ENCODE measurements at regions not wholly inside any gene's neighbourhood (a gene's known extent, or its start where the extent isn't known, plus 50 kb on each side); places are given as distances from the start of the nearest gene placed in this dataset.
"Not testable (repeated sequence)": the region's sequence is repeated elsewhere in the genome, so short reads cannot be mapped to it uniquely, and the experiment has no call there.

DNA sequence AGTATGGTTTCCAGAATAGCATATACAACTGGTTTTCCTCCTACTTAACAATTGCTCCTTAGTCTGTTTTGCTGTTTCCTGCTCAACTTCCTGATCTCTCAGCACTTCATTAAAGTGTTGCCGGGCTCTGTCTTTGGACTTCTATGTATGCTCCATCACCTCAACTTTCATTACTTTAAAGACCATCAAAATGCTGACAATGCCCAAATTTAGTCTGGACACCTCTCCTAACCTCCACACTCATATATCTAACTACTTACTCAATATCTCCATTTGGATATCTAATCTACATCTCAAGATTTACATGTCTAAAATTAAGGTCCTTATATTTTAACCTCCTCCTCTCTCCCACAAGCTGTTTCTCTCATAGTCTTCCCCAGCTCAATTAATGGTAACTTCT is 54.4 kb upstream of the LGR5 start:
- DNase-seq = no peak

- DNase-seq = not testable (repeated sequence)
Measured at GRCh38 chr12:71376711-71377355, 62.8 kb upstream of the LGR5 start.

- DNase-seq = no peak
Measured at GRCh38 chr12:71371122-71371521, 68.5 kb upstream of the LGR5 start.

DNA sequence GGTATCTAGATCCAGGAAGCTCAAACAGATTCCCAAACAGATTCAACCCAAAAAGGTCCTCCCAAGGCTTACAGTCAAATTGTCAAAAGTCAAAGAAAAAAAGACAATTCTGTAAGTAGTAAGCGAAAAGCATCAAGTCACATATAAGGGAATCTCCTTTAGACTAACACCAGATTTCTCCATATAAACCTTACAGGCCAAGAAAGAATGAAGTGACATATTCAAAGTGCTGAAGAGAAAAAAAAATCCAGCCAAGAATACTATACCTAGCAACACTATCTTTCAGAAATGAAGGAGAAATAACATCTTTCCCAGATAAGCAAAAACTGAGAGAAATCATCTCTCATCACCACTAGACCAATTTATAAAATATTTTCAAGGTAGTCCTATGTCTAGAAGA is 79.6 kb upstream of the LGR5 start:
- no peak for DNase-seq

DNA sequence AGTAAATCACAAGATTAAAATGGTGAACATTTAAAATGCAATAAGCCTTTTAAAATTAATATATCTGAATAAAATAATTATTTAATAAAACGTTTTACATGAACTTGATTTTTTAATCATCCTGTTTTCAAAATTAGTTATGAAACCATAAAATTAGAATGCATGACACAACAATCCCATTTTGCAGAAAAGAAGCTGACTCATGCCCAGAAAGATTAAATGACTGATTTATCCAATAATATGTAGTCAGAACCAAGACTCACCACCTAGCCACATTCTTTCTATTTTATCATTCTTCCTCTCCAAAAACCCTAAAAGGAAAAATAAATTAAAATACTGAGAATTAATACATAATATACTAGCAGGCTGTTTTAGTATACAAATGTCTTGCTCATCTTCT is 83.0 kb upstream of the LGR5 start:
- DNase-seq = no peak

DNA sequence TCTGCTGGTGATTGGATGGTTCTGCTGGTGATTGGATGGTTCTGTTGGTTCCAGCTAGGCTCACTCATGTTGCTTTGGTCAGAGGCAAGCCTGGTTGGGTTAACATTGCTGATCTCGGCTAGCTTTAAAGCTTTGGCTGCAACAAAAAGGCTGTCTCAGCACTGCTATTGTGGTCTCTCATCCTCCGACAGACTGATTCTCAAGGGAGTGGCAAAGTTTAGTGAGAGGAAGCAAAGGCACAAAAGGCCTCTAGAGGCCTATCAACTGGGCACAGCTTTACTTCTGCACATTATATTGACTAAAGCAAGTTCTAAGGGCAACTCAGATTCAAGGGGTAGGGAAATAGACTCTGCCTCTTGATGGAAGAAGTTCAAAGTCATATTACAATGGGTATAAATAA is 84.7 kb upstream of the LGR5 start:
- DNase-seq = no peak

GRCh38 chr12:71353607-71354006 is 86.0 kb upstream of the LGR5 start:
- DNase-seq = no peak

- no peak for DNase-seq
Measured at GRCh38 chr12:71349950-71350349, 89.6 kb upstream of the LGR5 start.

- DNase-seq = no peak
Measured at GRCh38 chr12:71338933-71339332, 100.7 kb upstream of the LGR5 start.

DNA sequence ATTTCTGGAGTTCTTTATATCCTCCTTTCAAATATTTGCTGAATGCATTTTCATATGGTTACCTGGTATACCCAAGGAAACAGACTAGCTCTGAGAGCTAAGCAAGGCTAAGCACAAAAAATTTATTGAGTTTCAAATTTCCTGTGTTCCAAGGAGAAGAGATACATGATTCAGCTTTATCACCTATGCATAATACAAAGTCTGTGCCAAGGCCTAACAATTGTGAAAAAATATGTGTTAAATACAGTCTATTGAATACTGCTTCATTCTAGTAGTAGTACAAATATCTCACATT is 103.7 kb upstream of the LGR5 start:
- DNase-seq = no peak

- no peak for DNase-seq
Measured at GRCh38 chr12:71335151-71335962, 104.2 kb upstream of the LGR5 start.

GRCh38 chr12:71333418-71333817 is 106.2 kb upstream of the LGR5 start:
- DNase-seq = no peak

- no peak for DNase-seq
Measured at GRCh38 chr12:71329956-71330355, 109.6 kb upstream of the LGR5 start.

GRCh38 chr12:71321531-71321930 is 118.1 kb upstream of the LGR5 start:
- no peak for DNase-seq

- DNase-seq = no peak
Measured at GRCh38 chr12:71321130-71321529, 118.5 kb upstream of the LGR5 start.

GRCh38 chr12:71315328-71315985 is 124.1 kb upstream of the LGR5 start:
- no peak for DNase-seq

GRCh38 chr12:71312768-71313403 is 126.7 kb upstream of the LGR5 start:
- no peak for DNase-seq

DNA sequence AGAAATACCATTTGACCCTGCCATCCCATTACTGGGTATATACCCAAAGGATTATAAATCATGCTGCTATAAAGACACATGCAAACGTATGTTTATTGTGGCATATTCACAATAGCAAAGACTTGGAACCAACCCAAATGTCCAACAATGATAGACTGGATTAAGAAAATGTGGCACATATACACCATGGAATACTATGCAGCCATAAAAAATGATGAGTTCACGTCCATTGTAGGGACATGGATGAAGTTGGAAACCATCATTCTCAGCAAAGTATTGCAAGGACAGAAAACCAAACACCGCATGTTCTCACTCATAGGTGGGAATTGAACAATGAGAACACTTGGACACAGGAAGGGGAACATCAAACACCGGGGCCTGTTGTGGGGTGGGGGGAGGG is 128.0 kb upstream of the LGR5 start:
- DNase-seq = not testable (repeated sequence)

DNA sequence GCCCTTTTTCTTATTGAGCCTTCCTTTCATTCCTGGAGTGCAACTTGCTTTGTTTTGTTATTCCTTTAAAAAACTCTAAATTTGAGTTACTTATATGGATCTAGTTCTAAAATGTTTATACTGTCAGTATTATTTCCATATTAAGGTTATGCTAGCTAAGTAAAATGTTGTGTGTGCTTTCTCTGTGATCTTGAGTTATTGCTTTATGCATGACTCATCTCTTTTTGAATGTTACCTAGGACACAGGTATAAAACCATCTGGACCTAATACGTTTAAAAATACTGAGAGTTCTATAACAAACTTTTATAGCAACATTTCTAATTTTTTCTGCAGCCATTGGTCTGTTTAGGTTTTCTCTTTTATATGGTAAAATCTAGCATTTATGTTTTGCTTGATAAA is 132.8 kb upstream of the LGR5 start:
- DNase-seq = no peak

GRCh38 chr12:71304306-71304705 is 135.3 kb upstream of the LGR5 start:
- no peak for DNase-seq

GRCh38 chr12:71303199-71303598 is 136.4 kb upstream of the LGR5 start:
- no peak for DNase-seq
